ENCODE measurements at regions not wholly inside any gene's neighbourhood (a gene's known extent, or its start where the extent isn't known, plus 50 kb on each side); places are given as distances from the start of the nearest gene placed in this dataset.

DNA sequence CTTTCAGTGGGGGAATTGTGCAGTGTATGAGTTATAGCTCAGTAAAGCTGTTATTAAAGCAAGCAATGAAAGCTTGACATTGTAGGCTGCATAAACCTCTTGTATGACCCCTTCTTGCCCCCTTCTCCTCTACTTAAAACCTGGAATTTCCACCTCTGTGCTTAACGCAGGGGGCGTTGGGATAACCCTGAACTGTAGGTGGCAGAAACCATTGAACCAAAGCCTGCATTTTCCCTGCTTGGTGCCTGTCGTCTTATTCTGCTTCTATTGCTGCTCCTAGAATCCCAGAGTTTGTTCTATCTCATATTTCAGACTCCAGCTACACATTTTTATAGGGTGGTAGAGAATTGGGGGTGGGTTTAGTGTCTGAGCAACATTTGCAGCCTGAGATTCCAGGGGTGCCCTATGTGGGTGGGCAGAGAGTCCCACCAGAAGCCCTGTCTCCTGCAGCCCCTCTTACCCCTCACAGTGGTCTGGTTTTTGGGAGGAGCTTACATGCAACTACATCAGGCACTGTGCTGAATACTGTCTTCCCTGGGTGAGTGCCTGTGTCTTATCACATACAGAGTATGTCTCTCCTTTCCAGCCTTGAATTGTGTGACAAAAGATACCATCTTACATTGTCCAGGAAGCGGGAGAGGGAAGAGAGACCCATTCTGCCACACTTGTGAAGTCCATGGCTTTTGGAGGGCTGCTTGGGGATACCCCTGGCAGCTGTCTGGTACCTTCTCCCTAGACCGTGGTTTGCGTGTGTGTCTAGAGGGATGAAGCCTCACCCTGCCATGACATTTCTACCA, 407.7 kb upstream of the EEF2KMT start:
- no peak overlapping the region for H3K4me3 ChIP-seq (ENCODE audit: low read depth, low read length)
- TF ChIP-seq, protein P1, sequence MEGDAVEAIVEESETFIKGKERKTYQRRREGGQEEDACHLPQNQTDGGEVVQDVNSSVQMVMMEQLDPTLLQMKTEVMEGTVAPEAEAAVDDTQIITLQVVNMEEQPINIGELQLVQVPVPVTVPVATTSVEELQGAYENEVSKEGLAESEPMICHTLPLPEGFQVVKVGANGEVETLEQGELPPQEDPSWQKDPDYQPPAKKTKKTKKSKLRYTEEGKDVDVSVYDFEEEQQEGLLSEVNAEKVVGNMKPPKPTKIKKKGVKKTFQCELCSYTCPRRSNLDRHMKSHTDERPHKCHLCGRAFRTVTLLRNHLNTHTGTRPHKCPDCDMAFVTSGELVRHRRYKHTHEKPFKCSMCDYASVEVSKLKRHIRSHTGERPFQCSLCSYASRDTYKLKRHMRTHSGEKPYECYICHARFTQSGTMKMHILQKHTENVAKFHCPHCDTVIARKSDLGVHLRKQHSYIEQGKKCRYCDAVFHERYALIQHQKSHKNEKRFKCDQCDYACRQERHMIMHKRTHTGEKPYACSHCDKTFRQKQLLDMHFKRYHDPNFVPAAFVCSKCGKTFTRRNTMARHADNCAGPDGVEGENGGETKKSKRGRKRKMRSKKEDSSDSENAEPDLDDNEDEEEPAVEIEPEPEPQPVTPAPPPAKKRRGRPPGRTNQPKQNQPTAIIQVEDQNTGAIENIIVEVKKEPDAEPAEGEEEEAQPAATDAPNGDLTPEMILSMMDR (IDR thresholded peaks at IDR 0.05; ENCODE audit: insufficient read depth, low read depth, low read length), result no peak
- DNase-seq (ENCODE audit: low read depth), result no peak

DNA sequence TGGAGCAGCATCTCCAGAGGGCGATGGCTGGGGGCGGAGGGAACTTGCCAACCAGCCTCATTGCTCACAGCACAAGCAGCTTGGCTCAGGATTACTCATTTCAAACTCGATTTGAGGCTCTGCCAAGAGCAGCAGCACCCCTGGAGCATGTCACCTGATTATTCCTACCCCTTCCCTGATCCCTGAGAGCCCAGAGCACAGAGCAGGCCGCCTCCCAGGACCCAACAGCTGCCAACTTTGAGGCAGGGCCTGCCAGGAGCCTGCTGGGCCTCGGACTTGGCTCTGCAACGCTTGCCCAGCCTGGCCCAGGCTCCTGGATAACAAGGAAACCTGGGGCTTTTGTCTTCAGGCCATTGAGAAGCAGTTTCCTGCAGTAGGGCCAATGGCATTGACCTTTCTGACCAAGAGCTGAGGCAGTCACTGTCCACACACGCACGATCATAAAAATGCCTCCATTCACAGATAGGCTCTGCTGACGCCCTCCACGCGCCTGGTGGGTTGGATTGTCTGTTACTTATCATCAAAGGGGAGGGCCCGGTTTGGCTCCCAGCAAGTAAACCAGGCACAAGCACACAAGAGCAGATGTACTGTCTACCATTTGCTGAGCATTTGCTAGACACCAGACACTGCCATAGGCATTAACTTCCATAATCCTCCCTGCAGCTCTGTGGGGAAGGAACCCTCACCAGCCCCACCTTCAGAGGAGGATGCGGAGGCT, 406.6 kb upstream of the EEF2KMT start:
- TF ChIP-seq, protein P1 (IDR thresholded peaks at IDR 0.05; ENCODE audit: insufficient read depth, low read depth, low read length), result no peak
- no peak overlapping the region for H3K4me3 ChIP-seq (ENCODE audit: low read depth, low read length)
- no peak for DNase-seq (ENCODE audit: low read depth)

DNA sequence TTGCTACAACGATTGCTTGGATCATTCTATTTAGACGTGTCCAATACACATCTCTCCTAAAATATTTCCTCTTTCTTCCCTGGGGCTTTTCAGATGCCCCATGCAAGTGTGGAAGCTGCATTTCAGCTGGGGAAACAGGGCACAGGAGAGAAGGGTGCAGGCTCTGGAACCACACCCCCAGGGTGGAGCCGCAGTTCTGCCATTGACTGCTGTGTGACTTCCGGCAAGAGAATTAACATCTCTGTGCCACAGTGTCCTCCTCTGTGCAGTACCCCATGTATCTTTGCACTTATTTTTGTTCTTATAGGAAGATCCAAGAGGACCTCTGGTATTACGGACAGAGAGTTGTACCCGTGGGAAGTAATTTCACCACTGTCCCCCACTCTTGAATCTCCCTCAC, 405.3 kb upstream of the EEF2KMT start:
- TF ChIP-seq, protein P1 (IDR thresholded peaks at IDR 0.05; ENCODE audit: insufficient read depth, low read depth, low read length), result no peak

DNA sequence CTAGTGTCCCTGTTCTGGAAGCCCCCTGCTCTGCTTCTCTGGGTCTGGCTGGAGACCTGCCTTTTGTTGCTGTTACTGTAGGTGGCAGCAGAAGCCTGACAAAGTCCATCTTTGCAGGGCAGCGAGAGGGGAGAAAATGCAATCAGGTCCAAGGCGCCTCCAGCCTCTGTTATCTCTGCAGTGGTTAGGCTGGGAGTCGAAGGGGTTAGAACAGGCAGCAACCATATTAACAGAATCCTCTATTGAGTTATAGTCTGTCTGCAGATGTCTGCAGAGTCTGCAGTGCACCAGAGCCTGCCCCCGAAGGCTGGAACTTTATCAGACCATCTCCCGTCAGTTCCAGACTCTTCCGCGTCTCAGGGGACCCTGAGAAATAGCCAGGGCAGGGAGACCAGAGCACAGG, 404.9 kb upstream of the EEF2KMT start:
- H3K4me3 ChIP-seq (ENCODE audit: low read depth, low read length), result no peak overlapping the region
- TF ChIP-seq, protein P1 (IDR thresholded peaks at IDR 0.05; ENCODE audit: insufficient read depth, low read depth, low read length), result no peak
- DNase-seq (ENCODE audit: low read depth), result no peak

More for the DNA sequence above, 405.3 kb upstream of the EEF2KMT start:
- DNase-seq (ENCODE audit: low read depth), result no peak
- no peak overlapping the region for H3K4me3 ChIP-seq (ENCODE audit: low read depth, low read length)

DNA sequence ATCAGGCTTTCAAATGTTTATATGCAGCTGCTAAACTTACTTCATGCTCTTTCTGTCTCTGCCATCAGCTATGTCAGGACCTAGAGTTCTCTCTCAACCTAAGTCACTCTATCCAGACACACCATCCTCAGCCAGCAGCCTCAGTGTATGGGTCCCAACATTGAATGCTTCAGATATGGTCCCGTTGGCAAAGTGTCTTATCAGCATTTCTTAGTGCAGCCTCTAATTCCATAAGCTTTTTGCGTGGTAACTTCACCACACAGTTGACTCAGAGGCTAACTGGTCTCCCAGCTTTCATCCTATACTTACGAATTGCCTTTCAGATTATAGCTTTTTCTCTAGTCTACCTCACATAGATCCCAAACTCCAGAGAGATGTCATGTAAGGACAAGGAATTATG, 402.9 kb upstream of the EEF2KMT start:
- TF ChIP-seq, protein P1 (IDR thresholded peaks at IDR 0.05; ENCODE audit: insufficient read depth, low read depth, low read length), result no peak
- no peak overlapping the region for H3K4me3 ChIP-seq (ENCODE audit: low read depth, low read length)
- no peak for DNase-seq (ENCODE audit: low read depth)

DNA sequence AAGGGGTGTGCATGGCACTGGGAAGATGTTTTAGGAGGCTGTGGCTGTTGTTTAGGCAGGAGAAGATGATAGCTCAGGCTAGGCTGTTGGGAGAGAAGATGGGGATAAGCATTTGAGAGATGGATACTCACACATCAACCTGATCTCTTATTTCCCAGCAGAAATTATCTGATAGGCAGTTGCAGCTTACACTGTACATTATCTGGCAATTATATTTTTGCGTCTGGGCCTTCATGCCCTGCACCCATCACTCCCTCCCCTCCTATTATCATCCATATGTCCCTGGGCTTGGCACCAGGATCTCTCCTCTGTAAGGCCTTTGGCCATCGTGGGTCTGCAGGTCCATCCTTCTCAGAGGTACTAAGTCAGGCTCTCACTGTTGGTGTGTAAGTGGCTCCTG, 401.0 kb upstream of the EEF2KMT start:
- no peak overlapping the region for H3K4me3 ChIP-seq (ENCODE audit: low read depth, low read length)
- no peak for DNase-seq (ENCODE audit: low read depth)
- TF ChIP-seq, protein P1 (IDR thresholded peaks at IDR 0.05; ENCODE audit: insufficient read depth, low read depth, low read length), result no peak

Data from fibroblast of villous mesenchyme (primary cell).